Smooth muscle cell (in vitro differentiated cells): ENCODE measurements at regions not wholly inside any gene's neighbourhood (a gene's known extent, or its start where the extent isn't known, plus 50 kb on each side); places are given as distances from the start of the nearest gene placed in this dataset.

Source experiments
- DNase-seq: peaks from one replicate; lab custom pipeline; 2025; ENCODE audit not compliant: unreplicated experiment; lab: John Stamatoyannopoulos, UW
- H2AFZ ChIP-seq: fragments of 200-600 bp; sonication (generic); 2 replicates; pipeline ENCODE4 v1.6.0; 2016; ENCODE audit warnings: antibody characterized with exemption, low read depth, mild to moderate bottlenecking
- H3F3A ChIP-seq: fragments of 200-600 bp; sonication (generic); 2 replicates; pipeline ENCODE4 v1.6.0; 2017; ENCODE audit warnings: antibody characterized with exemption, low read depth
- H3K27ac ChIP-seq: fragments of 200-600 bp; sonication (generic); 2 replicates; pipeline ENCODE4 v1.5.1; 2016; ENCODE audit warnings: low read depth, mild to moderate bottlenecking
- H3K27me3 ChIP-seq: fragments of 200-600 bp; sonication (generic); 2 replicates; pipeline ENCODE4 v1.6.1; 2016; ENCODE audit warnings: low read depth, mild to moderate bottlenecking
- H3K36me3 ChIP-seq: fragments of 200-600 bp; sonication (generic); 2 replicates; pipeline ENCODE4 v1.5.1; 2016; ENCODE audit warnings: low read depth
- H3K4me1 ChIP-seq: fragments of 200-600 bp; sonication (generic); 2 replicates; pipeline ENCODE4 v1.5.1; 2016; ENCODE audit warnings: low read depth
- H3K4me2 ChIP-seq: fragments of 200-600 bp; sonication (generic); 2 replicates; pipeline ENCODE4 v1.6.0; 2016; ENCODE audit warnings: mild to moderate bottlenecking
- H3K4me3 ChIP-seq: fragments of 200-600 bp; sonication (generic); 2 replicates; pipeline ENCODE4 v1.5.1; 2016; ENCODE audit warnings: mild to moderate bottlenecking
- H3K79me2 ChIP-seq: fragments of 200-600 bp; sonication (generic); 2 replicates; pipeline ENCODE4 v1.6.0; 2016; ENCODE audit warnings: low read depth, mild to moderate bottlenecking
- H3K9ac ChIP-seq: fragments of 200-600 bp; sonication (generic); 2 replicates; pipeline ENCODE4 v1.6.0; 2016; ENCODE audit warnings: low read depth
- H3K9me3 ChIP-seq: fragments of 200-600 bp; sonication (generic); replicated peaks from 2 replicates; pipeline ENCODE4 v1.5.1; 2016; ENCODE audit warnings: low read depth
- H4K20me1 ChIP-seq: fragments of 200-600 bp; sonication (generic); 2 replicates; pipeline ENCODE4 v1.6.0; 2016; ENCODE audit warnings: low read depth
- CTCF ChIP-seq: fragments of 200-600 bp; sonication (generic); IDR thresholded peaks from 2 replicates; pipeline ENCODE4 v1.5.1; 2017; ENCODE audit warnings: borderline replicate concordance, mild to moderate bottlenecking, antibody characterized with exemption; ENCODE audit not compliant: insufficient read depth, poor library complexity, severe bottlenecking
- WGBS: methylation state at CpG from one replicate; pipeline ENCODE4 v1.1.7; 2016; ENCODE audit warnings: low lambda C conversion rate; 5-methylcytosine and 5-hydroxymethylcytosine counted together

DNA sequence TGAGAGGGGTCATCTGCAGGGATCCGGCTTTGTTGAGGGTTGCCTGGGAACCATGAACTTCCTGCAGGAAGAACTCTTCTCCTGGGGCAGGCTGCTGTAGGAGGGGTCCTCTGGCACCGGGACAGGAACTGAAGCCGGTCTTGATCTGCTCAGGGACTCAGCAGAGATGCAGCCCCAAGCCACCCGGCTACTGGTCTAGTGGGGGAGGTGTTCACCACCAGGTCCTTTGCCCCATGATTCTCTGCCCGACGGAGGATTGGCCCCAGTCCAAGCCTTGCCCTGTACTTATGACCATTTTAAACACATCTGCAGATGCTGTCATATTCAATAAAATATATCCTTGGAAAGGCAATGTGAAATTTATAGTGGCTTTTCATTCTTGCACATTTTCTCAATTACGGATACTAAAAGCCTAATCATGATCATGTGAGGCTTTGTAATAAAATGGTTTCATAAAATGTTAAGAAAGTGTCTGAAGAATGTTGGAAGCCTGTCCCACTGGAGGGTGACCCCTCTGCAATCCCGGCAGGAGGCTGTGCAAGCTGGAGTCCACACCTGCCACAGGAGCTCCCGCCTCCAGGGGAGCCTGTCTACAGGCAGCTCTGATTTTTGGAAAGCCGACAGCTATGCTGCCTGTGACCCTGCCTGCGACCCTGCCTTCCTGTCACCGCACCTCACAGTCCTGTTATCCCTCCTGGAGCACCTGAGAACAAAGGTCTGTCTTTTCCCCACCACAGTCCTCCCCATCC is 98.8 kb upstream of the TAF1B start:
- WGBS, result 90% methylated on average over 12 of the region's 12 CpGs
- TF ChIP-seq CTCF, result no peak
- DNase-seq, result no peak

DNA sequence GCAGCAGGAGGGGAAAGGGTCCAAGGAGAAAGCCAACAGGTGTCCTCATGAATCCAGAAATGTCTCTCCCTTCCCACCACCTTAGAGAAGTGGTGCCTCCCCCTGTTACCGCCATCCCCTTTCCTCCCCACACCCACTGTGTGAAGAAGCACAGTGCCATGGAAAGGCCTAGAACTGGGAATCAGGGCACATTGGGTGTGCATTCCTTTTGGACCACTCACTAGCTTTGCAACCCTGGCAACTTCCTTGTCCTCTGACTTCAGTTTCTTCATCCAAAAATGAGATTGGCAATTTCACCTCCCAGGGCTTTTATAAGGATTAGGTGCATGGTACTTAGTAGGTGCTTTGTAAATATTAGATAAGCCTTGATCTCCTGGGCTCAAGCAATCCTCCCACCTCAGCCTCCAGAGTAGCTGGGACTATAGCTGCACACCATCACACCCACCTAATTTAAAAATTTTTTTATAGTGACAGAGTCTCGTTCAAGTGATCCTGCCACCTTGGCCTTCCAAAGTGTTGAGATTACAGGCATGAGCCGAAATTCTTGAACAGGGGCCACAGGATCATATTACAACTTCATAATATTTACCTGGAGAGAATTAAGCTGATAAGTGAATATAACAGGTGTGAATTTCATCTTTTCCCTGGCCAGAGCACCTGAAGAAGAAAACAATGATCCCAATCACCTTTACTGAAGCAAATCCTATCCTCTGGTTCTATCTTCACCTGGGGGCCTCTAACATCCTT is 97.9 kb upstream of the TAF1B start:
- H3K4me1 ChIP-seq, result no peaks in the 10 kb centered on the region
- H3K27me3 ChIP-seq, result no peaks in the 10 kb centered on the region
- no peaks in the 10 kb centered on the region for H3K9me3 ChIP-seq
- no peak overlapping the region for H3K4me2 ChIP-seq
- DNase-seq, result no peak
- H3K79me2 ChIP-seq, result no peaks in the 10 kb centered on the region
- 87% methylated on average over 2 of the region's 3 CpGs for WGBS
- no peak overlapping the region for H3K4me3 ChIP-seq
- TF ChIP-seq CTCF, result no peak
- H3K9ac ChIP-seq, result no peak overlapping the region
- H3F3A ChIP-seq, result no peaks in the 10 kb centered on the region
- H2AFZ ChIP-seq, result no peak overlapping the region
- H4K20me1 ChIP-seq, result no peaks in the 10 kb centered on the region
- no peaks in the 10 kb centered on the region for H3K36me3 ChIP-seq
- no peak overlapping the region for H3K27ac ChIP-seq

More for the DNA sequence above, 98.8 kb upstream of the TAF1B start:
- Histone ChIP-seq H3K4me3 (no peak overlapping the region), H3K27me3 (no peaks in the 10 kb centered on the region), H4K20me1 (no peaks in the 10 kb centered on the region), H3K79me2 (no peaks in the 10 kb centered on the region), H3K4me2 (no peak overlapping the region), H2AFZ (no peak overlapping the region), H3K36me3 (no peaks in the 10 kb centered on the region), H3K27ac (no peak overlapping the region), H3F3A (no peaks in the 10 kb centered on the region), H3K9me3 (no peaks in the 10 kb centered on the region), H3K9ac (no peak overlapping the region), H3K4me1 (no peaks in the 10 kb centered on the region)

- Histone ChIP-seq H4K20me1 (no peaks in the 10 kb centered on the region), H3K27ac (no peak overlapping the region), H3K9me3 (no peaks in the 10 kb centered on the region), H2AFZ (no peak overlapping the region), H3K4me1 (no peaks in the 10 kb centered on the region), H3F3A (no peaks in the 10 kb centered on the region), H3K4me2 (no peak overlapping the region), H3K4me3 (no peak overlapping the region), H3K79me2 (no peaks in the 10 kb centered on the region), H3K36me3 (no peaks in the 10 kb centered on the region), H3K9ac (no peak overlapping the region), H3K27me3 (no peaks in the 10 kb centered on the region)
- 78% methylated on average over 4 of the region's 4 CpGs for WGBS
- no peak for TF ChIP-seq CTCF
- no peak for DNase-seq
Observed at GRCh38 chr2:9747396-9747795, 95.9 kb upstream of the TAF1B start.
